B cell (primary cell): ENCODE measurements at regions not wholly inside any gene's neighbourhood (a gene's known extent, or its start where the extent isn't known, plus 50 kb on each side); places are given as distances from the start of the nearest gene placed in this dataset.

Experiments used
- ATAC-seq: fragments of 200-7000 bp; cut with Tn5 transposase; one replicate; pipeline ENCODE4 v1.10.0; 2021; ENCODE audit warnings: low read depth, mild to moderate bottlenecking, moderate number of reproducible peaks, moderate library complexity
- CTCF ChIA-PET: fragments of 350-600 bp; sonication (Branson Sonifier 250); formaldehyde crosslinking; loops from one replicate; lab custom pipeline; 2021; ENCODE audit warnings: antibody characterized with exemption, inconsistent platforms; lab: Charles Lee
- POLR2A ChIA-PET: fragments of 350-600 bp; sonication (Branson Sonifier 250); formaldehyde crosslinking; loops from one replicate; lab custom pipeline; 2021; ENCODE audit warnings: antibody characterized with exemption; lab: Charles Lee
- DNase-seq: peaks from one replicate; pipeline ENCODE4 v3.0.0; 2013
- H2AFZ ChIP-seq: 2 replicates; pipeline ENCODE4 v1.6.1; 2012; ENCODE audit warnings: mild to moderate bottlenecking, low read depth, low read length; ENCODE audit not compliant: insufficient read depth, poor library complexity, severe bottlenecking
- H3K27ac ChIP-seq, 2 donors: 1 replicate in 1 of 2; 2 replicates in 1 of 2; pipeline ENCODE4 v1.5.1; 2012 to 2013; ENCODE audit warnings: low read length in 2 of 2, mild to moderate bottlenecking in 2 of 2, moderate library complexity in 1 of 2
- H3K27me3 ChIP-seq, 4 experiments: fragments of 200-600 bp in 1 of 4; sonication (generic) in 1 of 4; replicated peaks in 1 of 4; 1 replicate in 2 of 4; 2 replicates in 2 of 4; pipeline versions ENCODE4 v1.6.1 to v1.7.0; 2013 to 2016; ENCODE audit warnings: low read length in 3 of 4, mild to moderate bottlenecking in 2 of 4, mixed read lengths in 1 of 4, moderate library complexity in 1 of 4; ENCODE audit not compliant: insufficient read depth in 4 of 4, control insufficient read depth in 3 of 4; ENCODE audit errors: control extremely low read depth in 1 of 4
- H3K36me3 ChIP-seq, 2 experiments: replicated peaks in 1 of 2; 1 replicate in 1 of 2; 2 replicates in 1 of 2; pipeline versions ENCODE4 v1.6.1 to v1.7.1; 2013; ENCODE audit warnings: low read length in 1 of 2; ENCODE audit not compliant: insufficient read depth in 2 of 2, control insufficient read depth in 1 of 2; ENCODE audit errors: control extremely low read depth in 1 of 2, extremely low read depth in 1 of 2
- H3K4me1 ChIP-seq, 2 donors: fragments of 200-600 bp in 1 of 2; sonication (generic) in 1 of 2; 1 replicate in 1 of 2; 2 replicates in 1 of 2; pipeline versions ENCODE4 v1.5.1 to v1.6.1; 2013 to 2017; ENCODE audit warnings: low read length in 2 of 2; ENCODE audit not compliant: control insufficient read depth in 2 of 2, insufficient read depth in 2 of 2
- H3K4me2 ChIP-seq: replicated peaks from 2 replicates; pipeline ENCODE3; 2012; ENCODE audit warnings: mild to moderate bottlenecking, low read depth, low read length; ENCODE audit not compliant: poor library complexity, severe bottlenecking
- H3K4me3 ChIP-seq, 5 experiments: fragments of 200-600 bp in 1 of 5; sonication (generic) in 1 of 5; 1 replicate in 3 of 5; 2 replicates in 2 of 5; pipeline versions ENCODE4 v1.5.1 to v1.7.0; 2011 to 2016; ENCODE audit warnings: low read length in 4 of 5, mild to moderate bottlenecking in 4 of 5, low read depth in 2 of 5, control low read depth in 1 of 5, moderate library complexity in 1 of 5; ENCODE audit not compliant: insufficient read depth in 1 of 5; ENCODE audit errors: control extremely low read depth in 1 of 5, extremely low read depth in 1 of 5
- H3K79me2 ChIP-seq: fragments of 200-600 bp; sonication (generic); one replicate; pipeline ENCODE4 v1.6.0; 2016; ENCODE audit warnings: low read length; ENCODE audit not compliant: control insufficient read depth, insufficient read depth
- H3K9ac ChIP-seq: fragments of 200-600 bp; sonication (generic); 2 replicates; pipeline ENCODE4 v1.6.1; 2017; ENCODE audit warnings: mild to moderate bottlenecking, low read length, moderate library complexity
- H3K9me3 ChIP-seq, 3 donors: one replicate each; pipeline versions ENCODE4 v1.6.1 to v1.7.1; 2013; ENCODE audit warnings: low read length in 2 of 3; ENCODE audit not compliant: control insufficient read depth in 2 of 3, insufficient read depth in 1 of 3; ENCODE audit errors: control extremely low read depth in 1 of 3
- H4K20me1 ChIP-seq: 2 replicates; pipeline ENCODE4 v1.6.0; 2012; ENCODE audit warnings: mild to moderate bottlenecking, low read length; ENCODE audit not compliant: insufficient read depth, control insufficient read depth, poor library complexity, severe bottlenecking
- H3K27ac Mint-ChIP-seq: one replicate; pipeline ENCODE4 v1.8.0; 2021; ENCODE audit warnings: mixed read lengths
- H3K27me3 Mint-ChIP-seq: one replicate; pipeline ENCODE4 v1.8.0; 2021; ENCODE audit warnings: mixed read lengths
- H3K4me1 Mint-ChIP-seq: one replicate; pipeline ENCODE4 v1.8.0; 2021; ENCODE audit warnings: mixed read lengths
- H3K4me3 Mint-ChIP-seq: one replicate; pipeline ENCODE4 v1.8.0; 2021; ENCODE audit warnings: mixed read lengths
- H3K9me3 Mint-ChIP-seq: one replicate; pipeline ENCODE4 v1.8.0; 2022; ENCODE audit warnings: mixed read lengths; ENCODE audit not compliant: insufficient read depth
- EZH2 ChIP-seq: IDR thresholded peaks from 2 replicates; pipeline ENCODE4 v1.6.1; 2012; ENCODE audit warnings: borderline replicate concordance, low read depth, mild to moderate bottlenecking, moderate library complexity, low read length; ENCODE audit not compliant: insufficient read depth, poor library complexity, severe bottlenecking
- whole genome bisulfite sequencing: methylation state at CpG from one replicate; pipeline ENCODE4 v1.1.5; 2013; ENCODE audit warnings: missing lambda C conversion rate; ENCODE audit not compliant: insufficient coverage; 5-methylcytosine and 5-hydroxymethylcytosine counted together
- intact Hi-C: fragments of 100-400 bp; cut with micrococcal nuclease; formaldehyde crosslinking; loops from one replicate; pipeline ENCODE4 v1.10.0; 2022
- TF ChIP-seq, protein P1 (sequence below): fragments of 200-600 bp; IDR thresholded peaks from one replicate; pipeline ENCODE4 v1.8.0; 2022; ENCODE audit warnings: antibody characterized with exemption, mild to moderate bottlenecking

DNA sequence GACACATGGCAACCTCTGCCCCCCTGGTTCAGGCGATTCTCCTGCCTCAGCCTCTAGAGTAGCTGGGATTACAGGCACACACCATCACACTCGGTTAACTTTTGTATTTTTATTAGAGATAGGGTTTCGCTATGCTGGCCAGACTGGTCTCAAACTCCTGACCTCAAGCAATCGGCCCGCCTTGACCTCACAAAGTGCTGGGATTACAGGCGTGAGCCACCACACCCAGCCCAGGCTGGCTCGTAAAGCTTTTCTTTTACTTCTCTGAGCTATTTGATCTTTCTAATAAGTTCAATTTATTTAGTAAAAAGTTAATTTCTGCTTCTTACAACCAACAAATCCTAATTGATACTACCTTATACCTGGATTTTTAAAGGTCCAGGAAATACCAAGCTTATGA lies 127.4 kb upstream of the KRR1 start:
- WGBS: 94% methylated on average over 3 of the region's 7 CpGs
- ChIA-PET POLR2A (no interaction called here), CTCF (interaction anchor here (0.9 kb wide), 1 partner anchor 11 kb away, joined by 4 read pairs; no protein-coding TSS in a partner anchor)
- H3K4me3 Mint-ChIP-seq: no peak overlapping the region
- DNase-seq (no peak), ATAC-seq (no peak)
- Histone ChIP-seq H3K27ac (no peak overlapping the region), H3K9me3 (peaks cover 0 to 1% (median 0%) of the 10 kb centered on the region in 3 donors), H3K36me3 (no peaks in the 10 kb centered on the region), H4K20me1 (no peaks in the 10 kb centered on the region), H3K4me3 (no peak overlapping the region), H3K4me2 (no peak overlapping the region), H3K4me1 (peaks cover 0 to 6% of the 10 kb centered on the region in 2 donors), H3K27me3 (no peaks in the 10 kb centered on the region), H3K9ac (no peak overlapping the region), H3K79me2 (no peaks in the 10 kb centered on the region), H2AFZ (no peak overlapping the region)
- no peak overlapping the region for H3K27ac Mint-ChIP-seq
- intact Hi-C loops: no loop called here
- H3K4me1 Mint-ChIP-seq: peaks cover 10% of the 10 kb centered on the region
- TF ChIP-seq, protein P1, sequence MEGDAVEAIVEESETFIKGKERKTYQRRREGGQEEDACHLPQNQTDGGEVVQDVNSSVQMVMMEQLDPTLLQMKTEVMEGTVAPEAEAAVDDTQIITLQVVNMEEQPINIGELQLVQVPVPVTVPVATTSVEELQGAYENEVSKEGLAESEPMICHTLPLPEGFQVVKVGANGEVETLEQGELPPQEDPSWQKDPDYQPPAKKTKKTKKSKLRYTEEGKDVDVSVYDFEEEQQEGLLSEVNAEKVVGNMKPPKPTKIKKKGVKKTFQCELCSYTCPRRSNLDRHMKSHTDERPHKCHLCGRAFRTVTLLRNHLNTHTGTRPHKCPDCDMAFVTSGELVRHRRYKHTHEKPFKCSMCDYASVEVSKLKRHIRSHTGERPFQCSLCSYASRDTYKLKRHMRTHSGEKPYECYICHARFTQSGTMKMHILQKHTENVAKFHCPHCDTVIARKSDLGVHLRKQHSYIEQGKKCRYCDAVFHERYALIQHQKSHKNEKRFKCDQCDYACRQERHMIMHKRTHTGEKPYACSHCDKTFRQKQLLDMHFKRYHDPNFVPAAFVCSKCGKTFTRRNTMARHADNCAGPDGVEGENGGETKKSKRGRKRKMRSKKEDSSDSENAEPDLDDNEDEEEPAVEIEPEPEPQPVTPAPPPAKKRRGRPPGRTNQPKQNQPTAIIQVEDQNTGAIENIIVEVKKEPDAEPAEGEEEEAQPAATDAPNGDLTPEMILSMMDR: no peak
- TF ChIP-seq EZH2: no peak
- no peaks in the 10 kb centered on the region for H3K9me3 Mint-ChIP-seq
- H3K27me3 Mint-ChIP-seq: no peaks in the 10 kb centered on the region

DNA sequence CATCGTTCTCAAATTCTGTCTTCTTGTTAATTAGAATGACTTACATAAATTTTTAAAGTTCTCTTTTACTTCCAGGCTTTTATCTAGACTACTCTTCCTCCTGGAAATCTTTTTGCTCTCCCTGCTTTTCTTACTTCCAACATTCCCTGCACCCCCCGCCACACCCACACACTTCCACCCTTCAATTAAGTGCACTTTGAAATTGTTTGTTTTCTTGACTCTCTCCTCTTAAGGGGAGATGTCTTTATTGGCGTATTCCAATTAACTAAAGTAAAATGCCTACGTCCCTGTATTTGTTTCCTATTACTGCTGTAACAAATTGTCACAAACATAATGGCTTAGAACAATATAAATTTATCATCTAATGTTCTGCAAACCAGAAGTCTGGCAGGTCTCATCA lies 125.2 kb upstream of the KRR1 start:
- WGBS: no CpG with 5 or more reads among the region's 4 CpGs
- H3K9me3 Mint-ChIP-seq: no peaks in the 10 kb centered on the region
- no peak overlapping the region for H3K4me3 Mint-ChIP-seq
- Histone ChIP-seq H3K4me3 (no peak overlapping the region), H3K9ac (no peak overlapping the region), H3K36me3 (no peaks in the 10 kb centered on the region), H3K27ac (no peak overlapping the region), H3K9me3 (peaks cover 0 to 1% (median 0%) of the 10 kb centered on the region in 3 donors), H3K27me3 (no peaks in the 10 kb centered on the region), H3K4me2 (no peak overlapping the region), H4K20me1 (no peaks in the 10 kb centered on the region), H2AFZ (no peak overlapping the region), H3K4me1 (peaks cover 0 to 5% of the 10 kb centered on the region in 2 donors), H3K79me2 (no peaks in the 10 kb centered on the region)
- intact Hi-C loops: no loop called here
- peaks cover 10% of the 10 kb centered on the region for H3K4me1 Mint-ChIP-seq
- ATAC-seq (no peak), DNase-seq (no peak)
- POLR2A ChIA-PET: no interaction called here
- no peaks in the 10 kb centered on the region for H3K27me3 Mint-ChIP-seq
- CTCF ChIA-PET: no interaction called here
- no peak overlapping the region for H3K27ac Mint-ChIP-seq
- TF ChIP-seq EZH2: no peak
- TF ChIP-seq, protein P1: no peak
